Tibial nerve (tissue), 4 donors: ENCODE measurements at regions not wholly inside any gene's neighbourhood (a gene's known extent, or its start where the extent isn't known, plus 50 kb on each side); places are given as distances from the start of the nearest gene placed in this dataset.

Experiments used
- DNase-seq, 2 donors: peaks; one replicate each; pipeline ENCODE4 v3.0.0-alpha.2; 2019; ENCODE audit warnings: low spot score in 2 of 2
- H3K27ac ChIP-seq, 4 donors: fragments of 200-600 bp; sonication (generic) in 3 of 4; one replicate each; pipeline ENCODE4 v1.5.1; 2017 to 2019; ENCODE audit warnings: mild to moderate bottlenecking in 1 of 4
- H3K27me3 ChIP-seq, 2 donors: fragments of 200-600 bp; sonication (generic) in 1 of 2; one replicate each; pipeline versions ENCODE4 v1.5.1 to v1.6.0; 2017 to 2019
- H3K36me3 ChIP-seq, 3 donors: fragments of 200-600 bp; sonication (generic); one replicate each; pipeline ENCODE4 v1.5.1; 2018 to 2019
- H3K4me1 ChIP-seq, 4 donors: fragments of 200-600 bp; sonication (generic) in 3 of 4; one replicate each; pipeline ENCODE4 v1.5.1; 2017 to 2019
- H3K4me3 ChIP-seq, 4 donors: fragments of 200-600 bp; sonication (generic) in 3 of 4; one replicate each; pipeline ENCODE4 v1.5.1; 2017 to 2019; ENCODE audit warnings: mild to moderate bottlenecking in 1 of 4, moderate library complexity in 1 of 4
- H3K9me3 ChIP-seq, 4 donors: fragments of 200-600 bp; sonication (generic) in 3 of 4; one replicate each; pipeline ENCODE4 v1.5.1; 2017 to 2019
- EP300 ChIP-seq, 2 donors: sonication (generic); formaldehyde crosslinking; IDR thresholded peaks; one replicate each; pipeline ENCODE4 v1.6.1; 2017; ENCODE audit warnings: antibody characterized with exemption in 2 of 2, mild to moderate bottlenecking in 1 of 2
- POLR2A ChIP-seq, 2 donors: fragments of 450-650 bp; IDR thresholded peaks; one replicate each; pipeline ENCODE4 v1.6.1; 2017; ENCODE audit warnings: antibody characterized with exemption in 2 of 2, mild to moderate bottlenecking in 2 of 2, moderate library complexity in 2 of 2
- whole genome bisulfite sequencing, 2 donors: methylation state at CpG; one replicate each; pipeline ENCODE4 v1.1.5; 2018; 5-methylcytosine and 5-hydroxymethylcytosine counted together
- TF ChIP-seq, protein P1 (sequence below), 5 experiments: fragments of 200-600 bp in 3 of 5; fragments of 450-650 bp in 2 of 5; sonication (generic) in 3 of 5; IDR thresholded peaks; one replicate each; pipeline ENCODE4 v1.5.1; 2016 to 2019; ENCODE audit warnings: antibody characterized with exemption in 5 of 5, mild to moderate bottlenecking in 3 of 5, moderate library complexity in 2 of 5

DNA sequence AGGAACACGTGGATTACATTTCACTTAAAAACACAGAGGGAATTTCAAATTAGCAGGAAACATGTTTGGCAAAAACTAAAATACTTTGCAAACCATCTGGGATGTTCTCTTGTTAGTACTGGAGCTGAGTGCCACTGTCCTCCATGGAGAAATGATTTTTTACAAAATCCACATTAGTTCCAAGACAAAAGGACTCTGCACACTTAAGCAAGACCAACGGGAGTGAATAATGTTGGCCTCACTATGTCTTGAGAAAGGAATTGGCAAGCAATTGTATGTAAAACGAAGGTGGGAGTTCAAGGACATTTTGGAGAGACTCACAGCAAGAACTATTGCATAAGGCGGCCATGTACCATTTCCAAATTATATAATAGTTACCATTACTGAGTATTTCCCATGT is 547.5 kb downstream of the EBF1 start:
- H3K4me3 ChIP-seq = no peak overlapping the region
- DNase-seq = peak in 1 of 2 donors; percentile 29
- no peaks in the 10 kb centered on the region for H3K36me3 ChIP-seq
- H3K4me1 ChIP-seq = peaks cover 0 to 8% (median 0%) of the 10 kb centered on the region in 4 donors
- peak overlapping the region in 1 of 4 donors; percentile 68 for H3K27ac ChIP-seq
- TF ChIP-seq, protein P1, sequence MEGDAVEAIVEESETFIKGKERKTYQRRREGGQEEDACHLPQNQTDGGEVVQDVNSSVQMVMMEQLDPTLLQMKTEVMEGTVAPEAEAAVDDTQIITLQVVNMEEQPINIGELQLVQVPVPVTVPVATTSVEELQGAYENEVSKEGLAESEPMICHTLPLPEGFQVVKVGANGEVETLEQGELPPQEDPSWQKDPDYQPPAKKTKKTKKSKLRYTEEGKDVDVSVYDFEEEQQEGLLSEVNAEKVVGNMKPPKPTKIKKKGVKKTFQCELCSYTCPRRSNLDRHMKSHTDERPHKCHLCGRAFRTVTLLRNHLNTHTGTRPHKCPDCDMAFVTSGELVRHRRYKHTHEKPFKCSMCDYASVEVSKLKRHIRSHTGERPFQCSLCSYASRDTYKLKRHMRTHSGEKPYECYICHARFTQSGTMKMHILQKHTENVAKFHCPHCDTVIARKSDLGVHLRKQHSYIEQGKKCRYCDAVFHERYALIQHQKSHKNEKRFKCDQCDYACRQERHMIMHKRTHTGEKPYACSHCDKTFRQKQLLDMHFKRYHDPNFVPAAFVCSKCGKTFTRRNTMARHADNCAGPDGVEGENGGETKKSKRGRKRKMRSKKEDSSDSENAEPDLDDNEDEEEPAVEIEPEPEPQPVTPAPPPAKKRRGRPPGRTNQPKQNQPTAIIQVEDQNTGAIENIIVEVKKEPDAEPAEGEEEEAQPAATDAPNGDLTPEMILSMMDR (IDR thresholded peaks at IDR 0.05) = no peak
- peak in 1 of 2 donors; percentile 86 for TF ChIP-seq EP300 (IDR thresholded peaks at IDR 0.05)
- no peak for TF ChIP-seq POLR2A (IDR thresholded peaks at IDR 0.05)
- H3K27me3 ChIP-seq = no peaks in the 10 kb centered on the region
- WGBS, 2 donors = 66 to 67% methylated on average over 4 of the region's 4 CpGs
- H3K9me3 ChIP-seq = peaks cover 0 to 5% (median 0%) of the 10 kb centered on the region in 4 donors

DNA sequence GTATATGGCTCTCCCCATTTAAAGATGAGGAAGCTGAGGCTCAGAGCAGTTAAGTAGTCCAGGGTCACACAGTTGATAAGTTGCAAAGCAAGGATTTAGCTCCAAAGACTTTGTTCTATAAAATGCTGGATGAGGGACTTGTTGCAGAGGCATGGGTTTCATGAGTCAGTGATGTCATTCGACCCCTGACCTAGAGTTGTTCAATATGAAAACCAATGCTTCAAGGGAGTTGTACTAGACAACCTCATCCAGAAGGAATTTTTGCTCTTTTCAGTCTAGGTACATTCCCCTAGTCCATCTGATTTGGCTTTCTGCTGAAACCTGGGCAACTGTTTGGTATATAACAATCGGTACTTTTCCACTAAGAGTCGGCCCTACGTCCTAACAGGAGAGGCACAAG is 550.4 kb downstream of the EBF1 start:
- Histone ChIP-seq H3K4me1 (peaks cover 0 to 14% (median 0%) of the 10 kb centered on the region in 4 donors), H3K4me3 (no peak overlapping the region), H3K27me3 (no peaks in the 10 kb centered on the region), H3K27ac (no peak overlapping the region), H3K9me3 (peaks cover 0 to 5% (median 0%) of the 10 kb centered on the region in 4 donors), H3K36me3 (no peaks in the 10 kb centered on the region)
- no peak for DNase-seq
- 77 to 91% methylated on average over 4 of the region's 4 CpGs for WGBS, 2 donors
- TF ChIP-seq POLR2A (IDR thresholded peaks at IDR 0.05) = no peak
- TF ChIP-seq, protein P1 (IDR thresholded peaks at IDR 0.05) = no peak
- no peak for TF ChIP-seq EP300 (IDR thresholded peaks at IDR 0.05)

DNA sequence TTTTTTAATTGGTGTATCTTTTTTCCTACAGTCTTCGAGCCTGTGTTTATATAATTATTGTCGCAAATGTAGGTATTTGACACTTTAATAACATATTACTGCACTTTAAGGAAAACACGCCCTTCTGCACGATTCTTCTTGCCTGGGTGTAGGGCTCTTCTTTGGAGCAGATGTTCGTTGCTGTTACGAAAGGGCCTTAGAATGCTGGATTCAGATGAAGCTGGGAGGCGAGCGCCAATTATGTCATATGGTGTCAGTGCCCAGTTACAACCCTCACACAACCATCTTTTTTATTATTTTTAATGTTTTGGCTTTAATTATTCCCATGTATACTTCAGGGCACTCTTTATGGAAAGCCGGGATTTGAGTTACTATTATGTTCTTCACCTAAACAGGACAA is 553.0 kb downstream of the EBF1 start:
- peaks cover 0 to 8% (median 0%) of the 10 kb centered on the region in 4 donors for H3K4me1 ChIP-seq
- H3K4me3 ChIP-seq = no peak overlapping the region
- DNase-seq = peak in 1 of 2 donors; percentile 14
- TF ChIP-seq EP300 (IDR thresholded peaks at IDR 0.05) (no peak), POLR2A (IDR thresholded peaks at IDR 0.05) (no peak)
- TF ChIP-seq, protein P1 (IDR thresholded peaks at IDR 0.05) = no peak
- H3K27me3 ChIP-seq = no peaks in the 10 kb centered on the region
- H3K9me3 ChIP-seq = peaks cover 0 to 5% (median 0%) of the 10 kb centered on the region in 4 donors
- no peaks in the 10 kb centered on the region for H3K36me3 ChIP-seq
- H3K27ac ChIP-seq = no peak overlapping the region
- WGBS, 2 donors = 82 to 89% methylated on average over 9 of the region's 9 CpGs

DNA sequence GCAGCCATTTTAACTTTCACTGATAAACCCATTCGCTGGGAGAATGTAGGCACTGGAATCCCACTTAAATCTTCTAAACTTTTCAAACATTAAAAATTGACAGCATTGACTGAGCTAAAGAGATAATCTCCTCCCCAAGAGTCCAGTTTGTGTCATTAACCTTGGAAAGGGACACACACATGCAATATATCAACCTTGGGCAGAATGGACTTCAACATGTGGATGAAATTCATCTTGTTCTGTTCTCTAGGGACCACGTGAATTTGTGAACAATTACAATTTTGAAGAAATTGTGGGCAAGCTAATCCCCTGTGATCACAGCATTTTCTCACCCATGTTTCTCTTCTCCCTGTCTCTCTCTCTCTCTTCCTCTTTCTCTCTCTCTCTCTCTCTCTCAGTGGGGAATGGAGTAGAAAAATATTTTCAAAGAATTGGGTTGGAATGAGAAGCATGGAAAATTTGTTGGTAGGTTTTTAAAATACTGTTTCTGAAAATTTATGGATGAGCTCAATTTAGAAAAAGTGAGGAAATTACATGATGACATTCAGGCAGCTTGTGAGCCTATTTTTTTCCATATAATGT is 553.7 kb downstream of the EBF1 start:
- 72 to 74% methylated on average over 2 of the region's 2 CpGs for WGBS, 2 donors
- peak overlapping the region in 1 of 4 donors; percentile 27 for H3K27ac ChIP-seq
- TF ChIP-seq POLR2A (IDR thresholded peaks at IDR 0.05) = no peak
- no peak for TF ChIP-seq EP300 (IDR thresholded peaks at IDR 0.05)
- TF ChIP-seq, protein P1 (IDR thresholded peaks at IDR 0.05) = no peak
- no peak overlapping the region for H3K4me3 ChIP-seq
- no peaks in the 10 kb centered on the region for H3K27me3 ChIP-seq
- no peaks in the 10 kb centered on the region for H3K36me3 ChIP-seq
- peaks cover 0 to 8% (median 0%) of the 10 kb centered on the region in 4 donors for H3K4me1 ChIP-seq
- no peak for DNase-seq
- peaks cover 0 to 5% (median 0%) of the 10 kb centered on the region in 4 donors for H3K9me3 ChIP-seq

DNA sequence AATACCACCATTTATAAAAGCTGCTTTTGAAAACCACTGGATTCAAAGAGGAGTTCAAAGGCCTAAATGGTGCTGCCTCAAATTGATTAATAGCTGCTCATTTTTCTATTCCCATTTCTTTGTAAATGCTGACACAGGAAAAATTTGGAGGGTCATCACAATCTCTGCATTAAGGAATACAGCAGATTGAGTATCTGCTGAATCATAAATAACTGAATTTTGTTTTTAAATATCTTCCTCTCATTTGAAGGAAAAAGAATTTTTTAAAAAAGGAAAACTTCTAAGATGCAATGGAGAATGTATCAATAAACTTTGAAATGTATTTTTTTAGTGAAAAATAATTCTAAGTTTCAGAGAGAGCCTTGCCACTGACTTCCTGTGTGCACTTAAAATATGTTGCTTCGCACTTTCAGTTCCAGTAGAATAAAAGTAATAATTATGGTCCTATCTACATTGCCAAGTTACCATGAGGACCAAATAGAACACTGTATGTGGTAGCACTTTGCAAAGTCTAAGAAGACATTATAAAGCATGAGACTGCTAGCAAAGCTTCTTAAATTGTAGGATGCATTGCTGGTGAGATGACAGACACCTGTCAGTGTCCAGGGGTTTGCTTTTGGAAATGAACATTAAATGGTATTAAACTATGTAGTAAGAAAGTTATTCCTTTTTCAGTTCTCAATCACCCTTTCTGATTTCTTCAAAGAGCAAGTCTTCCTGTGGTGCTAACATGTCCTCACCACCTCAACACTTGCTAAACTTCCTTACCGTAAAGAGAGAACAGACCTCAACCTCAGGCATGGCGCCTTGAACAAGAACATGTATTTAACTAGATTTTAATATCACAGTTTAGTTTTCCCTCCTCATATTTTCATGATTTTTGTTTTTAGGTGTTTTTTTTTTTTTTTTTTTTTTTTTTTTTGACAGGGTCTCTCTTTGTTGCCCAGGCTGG is 555.1 kb downstream of the EBF1 start:
- peaks cover 0 to 5% (median 0%) of the 10 kb centered on the region in 4 donors for H3K9me3 ChIP-seq
- H3K27me3 ChIP-seq = no peaks in the 10 kb centered on the region
- TF ChIP-seq POLR2A (IDR thresholded peaks at IDR 0.05) (no peak), EP300 (IDR thresholded peaks at IDR 0.05) (no peak)
- TF ChIP-seq, protein P1 (IDR thresholded peaks at IDR 0.05) = no peak
- peak overlapping the region in 2 of 4 donors; percentile 69 to 70 for H3K27ac ChIP-seq
- no peak overlapping the region for H3K4me3 ChIP-seq
- WGBS, 2 donors = 91 to 97% methylated on average over 3 of the region's 3 CpGs
- DNase-seq = no peak
- peaks cover 0 to 8% (median 0%) of the 10 kb centered on the region in 4 donors for H3K4me1 ChIP-seq
- H3K36me3 ChIP-seq = no peaks in the 10 kb centered on the region
